HCT116 (cell line): ENCODE measurements at regions not wholly inside any gene's neighbourhood (a gene's known extent, or its start where the extent isn't known, plus 50 kb on each side); places are given as distances from the start of the nearest gene placed in this dataset.

Experiments used
- ATAC-seq: fragments of 200-7000 bp; cut with Tn5 transposase; 2 replicates; pipeline ENCODE4 v1.9.1; 2020; ENCODE audit warnings: mild to moderate bottlenecking, moderate library complexity
- BruUV-seq: library from RNA; stranded (reverse); fragments of 400-500 nt; replicated peaks from 2 replicates; lab custom pipeline; 2021; lab: Mats Ljungman, UMichigan
- CTCF ChIA-PET: fragments of 300-600 bp; sonication (Branson Sonifier 250); formaldehyde crosslinking; loops from one replicate; lab custom pipeline; 2021; ENCODE audit warnings: antibody characterized with exemption; lab: Charles Lee
- POLR2A ChIA-PET: fragments of 300-600, 350-600 bp; sonication (Branson Sonifier 250); formaldehyde crosslinking; loops from one replicate; lab custom pipeline; 2021; ENCODE audit warnings: antibody characterized with exemption; lab: Charles Lee
- RAD21 ChIA-PET, 2 experiments: fragments of 300-600 bp; sonication (Branson Sonifier 250); formaldehyde crosslinking; loops; one replicate each; lab custom pipeline; 2023; ENCODE audit warnings: low total read pairs in 2 of 2; ENCODE audit not compliant: uncharacterized antibody in 2 of 2, unreplicated experiment in 2 of 2, low non-redundant PET in 1 of 2; lab: Charles Lee
- DNase-seq: peaks from one replicate; pipeline ENCODE4 v3.0.0-alpha.2; 2010; ENCODE audit warnings: low read depth, low spot score
- H2AFZ ChIP-seq: fragments of 200-600 bp; shearing (Covaris generic), sonication (generic); 2 replicates; pipeline ENCODE4 v1.6.1; 2017; ENCODE audit warnings: low read depth, mixed run types, mixed read lengths, antibody characterized with exemption, low read length; ENCODE audit not compliant: poor library complexity, severe bottlenecking
- H3K27ac ChIP-seq: 2 replicates; pipeline ENCODE4 v1.5.1; 2012; ENCODE audit warnings: low read depth, low read length
- H3K27me3 ChIP-seq: fragments of 200-600 bp; sonication (generic); 2 replicates; pipeline ENCODE4 v1.6.1; 2016; ENCODE audit warnings: mixed run types, low read length, mixed read lengths; ENCODE audit not compliant: insufficient read depth
- H3K36me3 ChIP-seq, 2 experiments: fragments of 200-500 bp in 1 of 2; fragments of 200-600 bp in 1 of 2; sonication (Bioruptor generic) in 1 of 2; sonication (generic) in 1 of 2; 2 replicates each; pipeline versions ENCODE4 v1.5.1 to v1.6.1; 2014 to 2016; ENCODE audit warnings: low read length in 2 of 2, inconsistent platforms in 1 of 2, mixed read lengths in 1 of 2, mixed run types in 1 of 2; ENCODE audit not compliant: insufficient read depth in 2 of 2, control insufficient read depth in 1 of 2
- H3K4me1 ChIP-seq, 2 experiments: fragments of 200-600 bp in 1 of 2; sonication (generic) in 1 of 2; 2 replicates each; pipeline versions ENCODE4 v1.5.1 to v1.6.1; 2012 to 2017; ENCODE audit warnings: low read length in 2 of 2, inconsistent platforms in 1 of 2, mild to moderate bottlenecking in 1 of 2, mixed read lengths in 1 of 2, mixed run types in 1 of 2, moderate library complexity in 1 of 2; ENCODE audit not compliant: insufficient read depth in 2 of 2, control insufficient read depth in 1 of 2
- H3K4me2 ChIP-seq: fragments of 200-600 bp; sonication (generic); 2 replicates; pipeline ENCODE4 v1.6.1; 2017; ENCODE audit warnings: mixed run types, low read length, mixed read lengths
- H3K4me3 ChIP-seq, 2 experiments: fragments of 200-600 bp in 1 of 2; sonication (generic) in 1 of 2; replicated peaks in 1 of 2; 2 replicates each; pipeline ENCODE4 v1.5.1; 2011 to 2016; ENCODE audit warnings: low read length in 2 of 2, control low read depth in 1 of 2, low read depth in 1 of 2, mild to moderate bottlenecking in 1 of 2, mixed read lengths in 1 of 2, mixed run types in 1 of 2
- H3K79me2 ChIP-seq: fragments of 200-600 bp; sonication (generic); 2 replicates; pipeline ENCODE4 v1.6.1; 2017; ENCODE audit warnings: mild to moderate bottlenecking, mixed run types, low read length, moderate library complexity, mixed read lengths; ENCODE audit not compliant: insufficient read depth
- H3K9ac ChIP-seq: fragments of 200-600 bp; sonication (generic); 2 replicates; pipeline ENCODE4 v1.6.1; 2016; ENCODE audit warnings: low read length, mixed read lengths
- H3K9me2 ChIP-seq: fragments of 200-600 bp; sonication (generic), shearing (Covaris generic); 2 replicates; pipeline ENCODE4 v1.6.1; 2017; ENCODE audit warnings: mixed run types, mild to moderate bottlenecking, moderate library complexity; ENCODE audit not compliant: insufficient read depth
- H3K9me3 ChIP-seq, 2 experiments: fragments of 200-500 bp in 1 of 2; fragments of 200-600 bp in 1 of 2; sonication (Bioruptor generic) in 1 of 2; sonication (generic) in 1 of 2; 2 replicates each; pipeline ENCODE4 v1.6.1; 2014 to 2017; ENCODE audit warnings: low read length in 2 of 2, mixed read lengths in 2 of 2, inconsistent platforms in 1 of 2, low read depth in 1 of 2, mild to moderate bottlenecking in 1 of 2, mixed run types in 1 of 2, moderate library complexity in 1 of 2; ENCODE audit not compliant: control insufficient read depth in 1 of 2, insufficient read depth in 1 of 2
- H4K20me1 ChIP-seq: fragments of 200-600 bp; sonication (generic), shearing (Covaris generic); 2 replicates; pipeline ENCODE4 v1.6.1; 2017; ENCODE audit warnings: mixed run types, mild to moderate bottlenecking, moderate library complexity; ENCODE audit not compliant: insufficient read depth
- CBX3 ChIP-seq: IDR thresholded peaks from 2 replicates; pipeline ENCODE4 v1.6.1; 2012; ENCODE audit warnings: low read depth
- EZH2 ChIP-seq: fragments of 200-600 bp; sonication (generic); IDR thresholded peaks from 2 replicates; pipeline ENCODE4 v1.6.1; 2017; ENCODE audit warnings: antibody characterized with exemption, mixed run types
- EZH2phosphoT487 ChIP-seq: fragments of 200-600 bp; IDR thresholded peaks from 2 replicates; pipeline ENCODE4 v1.6.1; 2018; ENCODE audit warnings: antibody characterized with exemption, borderline replicate concordance
- JUND ChIP-seq: IDR thresholded peaks from 2 replicates; pipeline ENCODE4 v1.6.1; 2012
- MAX ChIP-seq: IDR thresholded peaks from 2 replicates; pipeline ENCODE4 v1.6.1; 2012
- POLR2A ChIP-seq: IDR thresholded peaks from 2 replicates; pipeline ENCODE4 v1.7.0; 2011; ENCODE audit warnings: borderline replicate concordance; ENCODE audit not compliant: insufficient read depth, insufficient read length; ENCODE audit errors: extremely low read depth
- SRF ChIP-seq: IDR thresholded peaks from 2 replicates; pipeline ENCODE4 v1.6.1; 2012; ENCODE audit warnings: low read depth
- TCF7L2 ChIP-seq: IDR thresholded peaks from 2 replicates; pipeline ENCODE4 v1.7.0; 2011; ENCODE audit warnings: borderline replicate concordance, inconsistent platforms; ENCODE audit not compliant: insufficient read depth, insufficient read length; ENCODE audit errors: extremely low read depth
- ZBTB33 ChIP-seq: IDR thresholded peaks from 2 replicates; pipeline ENCODE4 v1.6.1; 2011; ENCODE audit warnings: mild to moderate bottlenecking, low read length, moderate library complexity; ENCODE audit not compliant: insufficient replicate concordance; ENCODE audit errors: extremely low read depth
- ZNF274 ChIP-seq: fragments of 200-500 bp; sonication (Bioruptor generic); IDR thresholded peaks from 2 replicates; pipeline ENCODE4 v1.6.1; 2014; ENCODE audit warnings: mild to moderate bottlenecking, low read depth, low read length, inconsistent platforms
- intact Hi-C: fragments of 100-400 bp; cut with micrococcal nuclease; formaldehyde crosslinking; loops from 2 replicates; pipeline ENCODE4 v1.10.0; 2022

- no peak for DNase-seq
- Histone ChIP-seq H3K4me1 (no peaks in the 10 kb centered on the region), H2AFZ (no peak overlapping the region), H3K27me3 (no peaks in the 10 kb centered on the region), H3K36me3 (no peaks in the 10 kb centered on the region), H3K4me3 (no peak overlapping the region), H3K79me2 (no peaks in the 10 kb centered on the region), H3K9me3 (no peaks in the 10 kb centered on the region), H3K27ac (no peak overlapping the region), H3K9ac (no peak overlapping the region), H4K20me1 (no peaks in the 10 kb centered on the region), H3K9me2 (no peaks in the 10 kb centered on the region), H3K4me2 (no peak overlapping the region)
- TF ChIP-seq POLR2A (no peak), TCF7L2 (no peak), EZH2 (no peak), CBX3 (no peak), EZH2phosphoT487 (no peak), SRF (no peak), ZNF274 (no peak), MAX (no peak), JUND (no peak), ZBTB33 (no peak)
- BruUV-seq = no TSS peak
- intact Hi-C loops = loop anchor here (1.0 kb wide), 1 partner anchor 17 kb away; no protein-coding TSS in a partner anchor
- ChIA-PET POLR2A (no interaction called here), RAD21 (no interaction called here), CTCF (no interaction called here)
- ATAC-seq = no peak
These were observed 94.1 kb upstream of the FST start for GRCh38 chr5:53386341-53386740.
